Central memory CD8-positive, alpha-beta T cell (primary cell): ENCODE measurements at regions not wholly inside any gene's neighbourhood (a gene's known extent, or its start where the extent isn't known, plus 50 kb on each side); places are given as distances from the start of the nearest gene placed in this dataset.

Experiments used
- ATAC-seq: fragments of 150-1000 bp; cut with Tn5 transposase; replicated peaks from 2 replicates; pipeline ENCODE4 v1.10.0; 2022; ENCODE audit warnings: mild to moderate bottlenecking, moderate FRiP score, moderate number of reproducible peaks; ENCODE audit not compliant: poor library complexity, severe bottlenecking; ENCODE audit errors: extremely low read depth
- DNase-seq, 2 donors: peaks; one replicate each; pipeline ENCODE4 v3.0.0; 2021; ENCODE audit warnings: low spot score in 2 of 2
- H3K27ac Mint-ChIP-seq: one replicate; pipeline ENCODE4 v1.8.0; 2022; ENCODE audit warnings: low read depth, mild to moderate bottlenecking, moderate library complexity, mixed read lengths
- H3K27me3 Mint-ChIP-seq: one replicate; pipeline ENCODE4 v1.8.0; 2022; ENCODE audit warnings: mixed read lengths
- H3K36me3 Mint-ChIP-seq: one replicate; pipeline ENCODE4 v1.8.0; 2022; ENCODE audit warnings: mild to moderate bottlenecking, moderate library complexity, mixed read lengths; ENCODE audit not compliant: insufficient read depth
- H3K4me1 Mint-ChIP-seq: one replicate; pipeline ENCODE4 v1.8.0; 2022; ENCODE audit warnings: mixed read lengths
- H3K4me3 Mint-ChIP-seq: one replicate; pipeline ENCODE4 v1.8.0; 2022; ENCODE audit warnings: mild to moderate bottlenecking, moderate library complexity, mixed read lengths
- H3K9me3 Mint-ChIP-seq: one replicate; pipeline ENCODE4 v1.8.0; 2022; ENCODE audit warnings: mixed read lengths

DNA sequence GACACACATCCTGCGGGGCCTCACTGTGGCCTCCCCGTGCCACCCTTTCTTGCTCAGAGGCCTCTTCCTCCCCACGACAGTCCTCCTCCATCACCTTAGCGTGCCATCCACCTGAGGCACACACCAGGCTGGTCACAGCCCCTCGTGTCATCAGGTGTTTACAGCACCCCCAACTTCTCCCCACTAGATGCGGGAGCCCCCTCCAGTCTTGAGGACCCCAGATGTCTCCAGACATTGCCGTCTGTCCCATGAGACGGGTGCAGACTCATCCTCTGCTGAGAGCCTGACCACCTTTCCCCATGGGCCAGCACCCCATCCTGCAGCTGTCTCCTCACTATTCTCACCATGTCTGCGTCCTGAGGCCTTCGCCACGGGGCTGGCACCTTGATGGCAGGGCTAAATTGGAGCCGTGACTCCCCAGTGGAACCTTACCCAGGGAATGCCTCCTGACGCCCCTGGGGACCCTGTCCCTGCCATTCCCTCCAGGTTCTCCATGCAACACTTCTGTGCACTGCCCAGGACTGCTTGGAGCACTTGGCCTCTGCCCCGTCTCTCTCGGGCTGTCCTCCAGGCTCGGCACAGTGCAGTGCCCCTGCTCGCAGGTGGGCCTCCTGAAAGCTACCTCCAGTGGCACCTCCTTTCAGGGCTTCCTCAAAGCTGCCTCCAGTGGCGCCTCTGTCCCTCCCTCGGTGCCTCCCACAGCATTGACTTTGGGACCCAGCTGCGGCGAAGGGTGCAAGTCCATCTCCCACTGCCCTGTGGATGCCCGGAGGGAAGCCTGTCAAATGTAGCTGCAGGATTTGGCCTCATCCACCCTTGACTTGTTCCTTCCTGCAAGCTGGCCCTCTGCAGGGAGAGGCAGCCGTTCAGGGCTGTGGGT lies 1386.8 kb downstream of the BRD1 start:
- Mint-ChIP-seq H3K27me3 (no peaks in the 10 kb centered on the region), H3K27ac (no peak overlapping the region), H3K4me1 (no peaks in the 10 kb centered on the region), H3K9me3 (no peaks in the 10 kb centered on the region), H3K36me3 (peaks cover 2% of the 10 kb centered on the region), H3K4me3 (no peak overlapping the region)
- DNase-seq (no peak), ATAC-seq (no peak)

DNA sequence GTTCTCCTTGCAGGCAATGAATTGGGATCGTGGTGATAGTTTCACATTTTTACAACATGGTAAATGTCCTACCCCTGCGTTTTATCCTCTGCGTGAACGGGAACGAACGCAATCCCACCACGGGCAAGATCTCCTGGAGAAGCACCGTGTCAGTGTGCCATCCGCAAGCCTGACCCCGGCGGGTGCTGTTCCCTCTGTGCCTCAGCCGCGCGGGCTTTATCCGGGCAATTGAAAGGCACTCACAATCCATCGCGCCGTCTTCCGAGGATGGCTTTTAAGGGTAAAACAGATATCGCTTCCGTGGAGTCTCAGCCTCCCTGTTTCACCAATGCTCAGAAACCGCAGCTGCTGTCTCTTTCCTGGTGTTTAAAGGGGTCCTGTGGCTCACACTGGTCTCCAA lies 1387.5 kb downstream of the BRD1 start:
- Mint-ChIP-seq H3K27ac (no peak overlapping the region), H3K27me3 (no peaks in the 10 kb centered on the region), H3K4me3 (no peak overlapping the region), H3K36me3 (peaks cover 2% of the 10 kb centered on the region), H3K4me1 (no peaks in the 10 kb centered on the region), H3K9me3 (no peaks in the 10 kb centered on the region)
- ATAC-seq, result no peak
- DNase-seq, result no peak

DNA sequence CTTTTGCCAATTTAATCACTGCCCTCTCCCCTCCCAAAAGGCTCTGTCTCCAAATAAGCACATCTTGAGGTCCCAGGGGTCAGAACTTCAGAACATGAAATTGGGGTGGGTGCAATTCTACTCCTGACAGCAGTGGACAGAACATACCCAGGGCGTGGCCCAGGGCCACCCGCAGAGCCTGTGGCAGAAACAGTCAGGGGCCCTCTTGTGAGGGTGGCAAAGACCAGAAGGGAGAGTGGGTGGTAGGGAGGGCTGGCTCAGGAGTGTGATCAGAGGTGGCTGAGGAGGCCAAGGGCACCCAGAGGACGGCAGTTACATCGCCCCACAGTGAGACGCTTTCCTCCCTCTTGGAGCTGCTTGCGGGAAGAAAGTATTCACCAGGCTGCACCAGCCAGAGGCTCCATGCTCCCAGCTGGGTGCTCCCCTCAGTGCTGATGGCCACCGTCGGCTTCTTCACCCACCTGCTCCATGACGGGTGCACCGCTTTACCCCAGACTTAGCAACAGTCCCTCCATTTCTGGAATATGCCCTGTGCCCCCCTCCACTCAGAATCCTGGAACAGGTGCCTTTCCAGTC lies 1388.0 kb downstream of the BRD1 start:
- Mint-ChIP-seq H3K9me3 (no peaks in the 10 kb centered on the region), H3K36me3 (peaks cover 2% of the 10 kb centered on the region), H3K27me3 (no peaks in the 10 kb centered on the region), H3K4me3 (no peak overlapping the region), H3K27ac (no peak overlapping the region), H3K4me1 (no peaks in the 10 kb centered on the region)
- ATAC-seq (no peak), DNase-seq (no peak)

DNA sequence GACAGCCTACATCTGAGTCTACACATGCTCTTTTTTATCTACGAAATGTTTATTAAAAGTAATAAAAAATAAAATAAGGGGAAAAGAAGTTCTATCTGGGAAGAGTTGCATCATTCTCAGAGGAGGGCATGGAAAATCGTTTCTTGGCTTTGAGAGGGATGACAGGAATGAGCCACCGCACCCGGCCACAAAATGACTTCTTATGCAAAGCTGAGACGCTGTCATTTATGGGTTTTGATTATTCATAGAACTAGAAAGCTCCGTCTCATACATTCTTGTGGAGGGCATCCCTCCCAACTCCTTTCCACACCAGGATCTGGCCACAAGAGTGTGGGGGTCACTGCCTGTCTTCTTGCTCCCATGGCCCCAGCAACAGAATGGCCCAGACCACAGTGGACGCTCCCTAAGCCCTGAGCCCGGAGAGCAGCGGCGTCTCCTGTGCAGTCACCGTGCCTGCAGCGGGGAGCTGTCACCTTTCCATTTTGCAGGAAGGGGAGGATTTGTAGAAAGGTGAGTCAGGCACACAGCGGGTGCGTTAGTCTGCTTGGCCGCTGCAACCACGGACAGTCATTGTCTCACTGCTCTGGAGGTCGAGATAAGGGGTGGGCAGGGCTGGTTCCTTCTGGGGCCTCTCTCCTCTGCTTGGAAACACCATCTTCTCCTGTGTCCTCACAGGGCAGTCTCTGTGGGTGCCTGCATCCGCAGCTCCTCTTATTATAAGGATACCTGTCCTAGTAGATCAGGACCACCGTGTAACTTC lies 1388.7 kb downstream of the BRD1 start:
- no peak for DNase-seq
- peaks cover 2% of the 10 kb centered on the region for H3K36me3 Mint-ChIP-seq
- ATAC-seq, result no peak
- no peak overlapping the region for H3K4me3 Mint-ChIP-seq
- H3K4me1 Mint-ChIP-seq, result no peaks in the 10 kb centered on the region
- no peak overlapping the region for H3K27ac Mint-ChIP-seq
- H3K27me3 Mint-ChIP-seq, result peaks cover 3% of the 10 kb centered on the region
- H3K9me3 Mint-ChIP-seq, result no peaks in the 10 kb centered on the region

DNA sequence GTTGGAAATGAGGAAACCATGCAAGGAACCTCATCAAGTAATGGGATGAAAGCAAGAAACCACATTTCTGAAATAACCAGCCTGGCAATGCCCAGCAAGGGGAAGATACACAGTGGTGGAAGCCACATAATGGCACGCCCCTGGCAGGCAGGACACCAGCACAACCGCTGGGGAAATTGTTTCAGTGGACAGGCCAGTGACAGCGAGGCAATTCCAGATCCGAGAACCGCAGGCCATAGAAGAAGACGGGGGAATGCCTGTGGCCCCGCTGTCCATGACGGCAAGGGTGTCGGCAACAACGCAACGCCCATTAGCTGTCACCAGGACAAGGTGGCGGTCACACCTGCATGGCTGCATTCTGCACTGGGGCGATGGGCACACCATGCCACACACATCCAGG lies 1389.6 kb downstream of the BRD1 start:
- DNase-seq, result no peak
- Mint-ChIP-seq H3K27ac (no peak overlapping the region), H3K36me3 (peaks cover 2% of the 10 kb centered on the region), H3K4me3 (no peak overlapping the region), H3K27me3 (peaks cover 12% of the 10 kb centered on the region), H3K4me1 (no peaks in the 10 kb centered on the region), H3K9me3 (no peaks in the 10 kb centered on the region)
- ATAC-seq, result no peak

DNA sequence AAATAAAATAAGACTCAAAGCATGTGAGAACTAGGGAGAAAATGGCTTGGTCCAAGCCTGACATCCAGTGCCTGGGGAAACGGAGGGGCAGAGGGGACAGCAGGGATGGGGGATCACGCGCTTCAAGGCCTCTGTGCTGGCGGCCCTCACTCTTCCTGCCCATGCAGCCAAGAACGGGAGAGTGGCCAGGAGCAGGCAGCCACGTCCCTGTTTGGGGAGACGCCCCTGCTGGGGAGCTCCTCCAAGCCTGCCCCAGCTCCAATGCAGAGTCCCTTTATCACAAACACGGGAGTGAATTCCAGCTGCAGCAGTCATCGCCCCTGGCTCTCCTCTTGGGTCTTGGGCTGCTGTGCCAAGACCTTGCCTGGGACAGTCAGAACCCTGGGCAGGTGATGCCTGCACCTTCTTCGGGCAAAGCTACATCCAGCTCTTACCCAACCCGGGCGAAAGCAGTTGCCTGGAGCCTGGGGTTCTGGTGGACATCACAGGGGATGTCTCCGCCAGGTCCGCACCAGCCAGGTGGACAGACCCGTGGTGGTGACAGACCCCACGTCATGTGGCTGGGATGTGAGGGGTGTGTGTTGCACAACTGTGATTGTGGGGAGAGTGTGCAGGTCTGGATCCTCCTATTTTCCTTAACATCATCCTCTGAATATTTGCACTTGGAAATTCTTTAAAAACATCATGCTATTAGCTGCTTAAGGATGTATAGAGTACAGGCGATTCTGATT lies 1391.3 kb downstream of the BRD1 start:
- ATAC-seq (no peak), DNase-seq (no peak)
- Mint-ChIP-seq H3K9me3 (no peaks in the 10 kb centered on the region), H3K4me3 (no peak overlapping the region), H3K36me3 (peaks cover 2% of the 10 kb centered on the region), H3K27me3 (peaks cover 23% of the 10 kb centered on the region), H3K4me1 (no peaks in the 10 kb centered on the region), H3K27ac (no peak overlapping the region)

DNA sequence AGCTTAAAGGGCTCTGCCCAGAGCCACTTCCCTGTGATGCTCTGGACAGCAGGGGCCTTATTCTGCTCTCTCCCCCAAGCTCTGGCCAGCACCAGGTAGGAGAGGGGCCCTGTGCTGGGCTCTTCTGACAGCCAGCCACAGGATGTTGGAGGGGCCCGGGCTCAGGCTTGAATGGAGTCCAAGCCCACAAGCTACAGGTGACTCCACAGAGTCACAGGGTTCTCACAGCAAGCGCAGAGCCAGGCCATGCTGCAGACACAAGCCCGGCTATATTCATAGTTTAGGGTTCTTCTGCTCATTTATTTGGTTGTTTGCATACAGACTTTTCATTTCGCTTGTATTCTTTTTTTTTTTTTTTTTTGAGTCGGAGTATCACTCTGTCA lies 1392.8 kb downstream of the BRD1 start:
- Mint-ChIP-seq H3K36me3 (no peaks in the 10 kb centered on the region), H3K4me3 (no peak overlapping the region), H3K27me3 (peaks cover 34% of the 10 kb centered on the region), H3K27ac (no peak overlapping the region), H3K4me1 (no peaks in the 10 kb centered on the region), H3K9me3 (no peaks in the 10 kb centered on the region)
- ATAC-seq (no peak), DNase-seq (no peak)

DNA sequence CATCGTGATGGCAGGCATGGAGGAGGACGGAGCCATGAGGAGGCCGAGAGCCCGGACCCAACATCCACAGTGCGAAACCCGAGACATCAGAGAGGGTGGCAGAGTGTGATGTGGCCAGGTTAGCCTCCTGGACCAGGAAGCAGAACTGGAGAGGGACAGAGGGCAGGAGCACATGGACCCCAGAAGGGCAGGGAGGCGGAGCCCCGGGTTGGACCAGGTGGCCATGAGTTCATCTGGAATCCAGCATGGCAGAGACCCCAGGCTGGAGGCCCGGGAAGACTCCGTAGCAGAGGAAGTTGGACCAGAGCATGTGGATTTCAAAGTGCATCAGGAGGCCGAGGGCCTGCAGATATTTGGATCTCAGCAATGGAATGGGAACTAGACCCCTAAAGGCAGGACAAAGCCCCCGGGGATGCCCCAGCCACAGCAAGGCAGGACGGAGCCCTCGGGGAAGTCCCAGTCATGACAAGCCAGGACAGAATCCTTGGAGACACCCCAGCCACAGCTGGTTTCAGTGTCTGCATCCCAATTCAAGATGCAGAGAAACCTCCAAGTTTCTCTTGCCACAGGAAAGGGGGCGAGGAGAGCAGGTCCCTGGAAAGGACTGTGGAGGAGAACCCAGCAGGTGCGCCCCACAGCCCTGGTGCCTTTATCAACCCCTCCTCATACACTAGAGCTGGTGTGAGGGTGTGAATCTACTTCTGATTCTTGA lies 1393.4 kb downstream of the BRD1 start:
- Mint-ChIP-seq H3K9me3 (no peaks in the 10 kb centered on the region), H3K36me3 (no peaks in the 10 kb centered on the region), H3K4me3 (no peak overlapping the region), H3K27me3 (peaks cover 36% of the 10 kb centered on the region), H3K4me1 (no peaks in the 10 kb centered on the region), H3K27ac (no peak overlapping the region)
- no peak for ATAC-seq
- DNase-seq, result no peak

DNA sequence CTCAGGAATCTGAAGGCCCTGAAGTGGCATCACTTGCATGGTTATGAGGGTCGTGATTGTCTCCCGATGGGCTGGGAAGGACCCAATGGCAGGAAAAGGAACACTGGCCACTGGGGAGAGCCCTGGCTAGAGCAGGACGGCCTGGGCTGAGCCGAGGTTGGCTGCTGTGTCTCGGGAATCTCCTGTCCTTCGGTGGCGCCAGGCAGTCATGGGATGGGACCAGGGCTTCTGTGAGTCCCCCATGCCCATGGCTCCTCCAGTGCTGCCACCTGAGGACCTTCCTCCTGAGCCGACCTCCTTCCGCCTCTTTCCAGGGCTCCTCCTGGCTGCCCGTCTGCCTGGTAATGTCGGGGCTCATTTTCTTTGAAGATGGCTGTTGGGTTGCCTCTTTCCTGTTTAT lies 1394.0 kb downstream of the BRD1 start:
- H3K36me3 Mint-ChIP-seq, result no peaks in the 10 kb centered on the region
- DNase-seq, result no peak
- no peaks in the 10 kb centered on the region for H3K4me1 Mint-ChIP-seq
- no peak overlapping the region for H3K27ac Mint-ChIP-seq
- no peaks in the 10 kb centered on the region for H3K9me3 Mint-ChIP-seq
- ATAC-seq, result no peak
- H3K4me3 Mint-ChIP-seq, result no peak overlapping the region
- peaks cover 42% of the 10 kb centered on the region for H3K27me3 Mint-ChIP-seq

DNA sequence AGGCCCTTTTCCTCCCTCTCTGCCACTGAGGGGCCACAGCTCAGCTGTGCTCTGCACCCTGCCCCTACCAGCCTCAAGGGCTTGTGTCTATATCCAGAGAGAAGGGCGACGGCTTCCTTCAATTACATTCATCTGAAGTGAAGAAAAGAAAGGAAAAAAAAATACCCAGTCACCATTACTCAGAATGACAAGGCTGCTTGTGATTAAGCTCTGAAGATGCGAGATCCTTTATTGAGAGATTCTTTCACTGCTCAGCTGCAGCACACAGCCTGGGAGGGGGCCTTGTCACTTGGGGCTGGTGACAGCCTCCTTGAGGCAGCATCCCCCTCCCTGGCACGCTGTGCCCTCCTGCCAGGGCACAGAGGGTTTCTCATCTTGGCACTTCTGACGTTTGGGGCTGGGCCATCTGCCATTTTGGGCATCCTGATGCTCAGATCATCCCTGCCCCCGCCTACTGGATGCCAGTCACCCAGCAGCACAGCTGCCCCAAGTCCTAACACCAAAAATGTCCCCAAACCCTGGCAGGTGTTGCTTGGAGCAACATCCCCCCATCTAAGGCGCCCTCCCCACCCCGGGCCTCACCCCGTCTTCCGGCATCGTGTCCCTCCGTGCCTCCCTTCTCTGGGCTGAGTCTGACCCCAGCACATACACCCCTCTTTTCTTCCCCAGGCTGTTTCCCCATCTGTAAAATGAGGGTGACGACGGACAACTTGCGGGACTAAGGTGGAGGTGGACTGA lies 1394.7 kb downstream of the BRD1 start:
- Mint-ChIP-seq H3K36me3 (no peaks in the 10 kb centered on the region), H3K27me3 (peaks cover 42% of the 10 kb centered on the region), H3K4me3 (no peak overlapping the region)

DNA sequence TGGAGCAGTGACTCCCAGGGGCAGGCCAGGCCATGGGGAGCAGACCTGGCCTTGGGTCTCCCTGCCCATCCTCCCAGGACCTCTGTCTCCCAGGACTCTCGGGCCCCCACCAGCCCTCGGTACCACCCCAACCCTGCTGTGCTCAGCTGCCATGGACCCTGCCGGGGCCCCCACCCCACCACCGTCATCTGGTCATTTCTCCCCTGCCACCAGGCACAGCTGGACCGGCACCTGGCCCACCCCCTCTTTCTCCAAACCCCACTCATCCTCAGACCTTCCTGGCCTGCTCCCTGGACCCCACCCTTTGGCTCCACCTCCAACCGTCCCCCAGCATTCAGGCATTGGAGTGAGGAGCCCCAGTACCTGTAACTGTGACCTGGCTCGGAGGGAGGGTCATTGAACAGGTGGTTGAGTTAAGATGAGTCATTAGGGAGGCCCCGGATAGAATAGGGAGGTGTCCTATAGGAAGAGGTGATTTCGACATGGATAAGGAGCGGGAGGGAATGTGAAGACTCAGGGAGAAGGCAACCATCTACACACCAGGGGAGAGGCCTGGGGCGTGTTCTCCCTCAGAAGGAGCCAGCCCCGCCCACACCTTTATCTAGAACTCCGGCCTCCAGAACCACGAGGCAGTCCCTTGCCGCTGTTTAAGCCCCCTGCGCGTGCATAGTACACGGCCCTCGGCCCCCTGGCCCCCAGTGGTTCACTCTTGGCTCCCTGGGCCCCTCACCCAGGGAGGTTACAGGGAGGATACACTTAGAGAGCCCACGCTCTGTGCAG lies 1395.9 kb downstream of the BRD1 start:
- H3K9me3 Mint-ChIP-seq, result no peaks in the 10 kb centered on the region
- no peak overlapping the region for H3K27ac Mint-ChIP-seq
- ATAC-seq (no peak), DNase-seq (no peak)
- H3K4me3 Mint-ChIP-seq, result no peak overlapping the region
- H3K36me3 Mint-ChIP-seq, result no peaks in the 10 kb centered on the region
- H3K4me1 Mint-ChIP-seq, result no peaks in the 10 kb centered on the region
- H3K27me3 Mint-ChIP-seq, result peaks cover 42% of the 10 kb centered on the region

More for the DNA sequence above, 1394.7 kb downstream of the BRD1 start:
- DNase-seq, result no peak
- Mint-ChIP-seq H3K4me1 (no peaks in the 10 kb centered on the region), H3K9me3 (no peaks in the 10 kb centered on the region), H3K27ac (no peak overlapping the region)
- no peak for ATAC-seq
